SK-N-MC (cell line): ENCODE measurements at regions not wholly inside any gene's neighbourhood (a gene's known extent, or its start where the extent isn't known, plus 50 kb on each side); places are given as distances from the start of the nearest gene placed in this dataset.

Experiments used
- EZH2 ChIP-seq: fragments of 200-600 bp; sonication (generic); IDR thresholded peaks from one replicate; pipeline ENCODE4 v1.6.1; 2017; ENCODE audit warnings: antibody characterized with exemption
- POLR2AphosphoS5 ChIP-seq: IDR thresholded peaks from 2 replicates; pipeline ENCODE4 v1.6.1; 2012; ENCODE audit warnings: mild to moderate bottlenecking, low read depth, low read length, borderline replicate concordance

DNA sequence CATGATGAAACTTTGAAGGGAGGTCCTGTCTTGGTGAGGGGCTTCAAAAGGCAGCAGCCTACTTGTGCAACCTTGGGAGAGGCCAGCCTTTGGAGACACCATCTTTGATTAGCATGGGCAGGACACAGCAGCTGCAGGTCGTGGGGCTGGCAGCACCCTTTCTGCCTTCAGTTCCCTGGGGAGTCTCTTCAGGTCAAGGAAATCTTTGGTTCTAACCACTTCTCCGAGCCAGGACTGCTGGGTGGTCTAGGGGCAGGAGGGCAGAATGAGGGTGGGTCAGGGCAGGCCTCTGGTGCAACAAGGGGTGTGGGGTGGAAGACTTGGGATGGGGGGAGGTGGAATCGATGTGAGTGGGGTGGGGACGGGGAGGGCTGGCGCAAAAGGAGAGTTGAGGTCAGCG lies 269.7 kb downstream of the FOXD2 start:
- no peak for TF ChIP-seq POLR2AphosphoS5
- no peak for TF ChIP-seq EZH2
